ENCODE measurements at regions not wholly inside any gene's neighbourhood (a gene's known extent, or its start where the extent isn't known, plus 50 kb on each side); places are given as distances from the start of the nearest gene placed in this dataset.
A peak's percentile ranks its signal among the peaks of the same experiment; 100 is the strongest.

- in situ Hi-C loops (cut with HindIII; ENCODE audit: extremely low pct_ligation_motif_present, low pct_unique_long_range_greater_than_20kb): loop anchor here (10.0 to 25.0 kb wide), 2 partner anchors 357 to 739 kb away; no protein-coding TSS in a partner anchor
- H3K27ac ChIP-seq (ENCODE audit: extremely low read length, insufficient read depth, low read length): no peak overlapping the region
- no peak for ATAC-seq
- intact Hi-C loops (cut with micrococcal nuclease; ENCODE audit: unreplicated experiment): no loop called here
- DNase-seq (ENCODE audit: low spot score): no peak
- TF ChIP-seq EZH2 (conservative IDR thresholded peaks at IDR 0.05; ENCODE audit: low read depth, low read length): 0 out of 2 replicates have a peak, but pooled peaks have one; percentile 35
- TF ChIP-seq TAF15 (IDR thresholded peaks at IDR 0.05; ENCODE audit: low read depth, low read length, poor library complexity, severe bottlenecking): no peak
- no peak overlapping the region for H3K4me2 ChIP-seq (ENCODE audit: low read depth, low read length)
- no peaks in the 10 kb centered on the region for H3K9me3 ChIP-seq (ENCODE audit: low read length)
- no peak overlapping the region for H3K4me3 ChIP-seq (replicated peaks in 1 of 3; ENCODE audit: insufficient read depth in 1 of 3, low read depth in 2 of 3, low read length in 3 of 3)
- H3K9ac ChIP-seq (ENCODE audit: insufficient read depth, low read depth, low read length): no peak overlapping the region
- no peaks in the 10 kb centered on the region for H3K4me1 ChIP-seq (ENCODE audit: insufficient read depth, low read length)
- WGBS (ENCODE audit: low lambda C conversion rate): 31% methylated on average over 17 of the region's 37 CpGs
- no peak for FAIRE-seq
- POLR2A ChIA-PET: no interaction called here
- H2AFZ ChIP-seq (ENCODE audit: low read length): no peak overlapping the region
- no peaks in the 10 kb centered on the region for H4K20me1 ChIP-seq (ENCODE audit: insufficient read depth, low read length)
- CTCF ChIA-PET (ENCODE audit: low intra/inter-chr PET ratio, low total read pairs): no interaction called here
- no TSS peak for BruUV-seq (replicated peaks)
- H3K79me2 ChIP-seq (ENCODE audit: insufficient read depth, low read length): no peaks in the 10 kb centered on the region
- peaks cover 18 to 76% of the 10 kb centered on the region in 2 experiments; a peak in 4 of 5 replicates for H3K27me3 ChIP-seq (ENCODE audit: control insufficient read depth in 1 of 2, insufficient read depth in 2 of 2, low read length in 2 of 2)
- no peaks in the 10 kb centered on the region for H3K36me3 ChIP-seq (replicated peaks in 1 of 2; ENCODE audit: control insufficient read depth in 1 of 2, insufficient read depth in 2 of 2, low read length in 2 of 2)
Measured at GRCh38 chr22:49301398-49302149, 526.1 kb downstream of the BRD1 start.

DNA sequence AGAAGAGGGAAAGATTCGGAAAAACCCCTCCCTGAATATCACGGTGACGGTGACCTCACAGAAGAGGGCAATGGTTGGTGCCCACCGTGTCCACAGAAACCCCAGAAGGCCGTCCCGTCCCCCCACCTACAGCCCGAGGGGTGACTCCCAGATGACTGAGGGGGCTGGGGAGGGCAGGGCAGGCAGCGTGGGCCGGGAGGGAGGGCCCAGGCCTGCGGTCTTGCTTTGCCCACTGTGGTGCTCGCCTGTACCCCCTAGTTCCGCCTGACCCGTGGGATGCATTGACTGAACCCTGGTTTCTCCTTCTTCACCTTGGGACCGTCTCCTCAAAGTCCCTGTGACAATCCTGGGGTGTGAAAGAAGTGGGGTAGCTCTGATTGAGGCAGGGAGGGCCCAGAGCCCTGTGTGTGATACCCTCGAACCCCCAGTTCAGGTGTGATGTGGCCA is 526.7 kb downstream of the BRD1 start:
- Histone ChIP-seq H4K20me1 (ENCODE audit: insufficient read depth, low read length) (no peaks in the 10 kb centered on the region), H3K4me2 (ENCODE audit: low read depth, low read length) (no peak overlapping the region), H3K79me2 (ENCODE audit: insufficient read depth, low read length) (no peaks in the 10 kb centered on the region), H3K4me3 (replicated peaks in 1 of 3; ENCODE audit: insufficient read depth in 1 of 3, low read depth in 2 of 3, low read length in 3 of 3) (no peak overlapping the region), H3K9ac (ENCODE audit: insufficient read depth, low read depth, low read length) (no peak overlapping the region), H2AFZ (ENCODE audit: low read length) (no peak overlapping the region), H3K27me3 (ENCODE audit: control insufficient read depth in 1 of 2, insufficient read depth in 2 of 2, low read length in 2 of 2) (peaks cover 20 to 78% of the 10 kb centered on the region in 2 experiments; a peak in 4 of 5 replicates), H3K4me1 (ENCODE audit: insufficient read depth, low read length) (no peaks in the 10 kb centered on the region), H3K27ac (ENCODE audit: extremely low read length, insufficient read depth, low read length) (no peak overlapping the region), H3K9me3 (ENCODE audit: low read length) (no peaks in the 10 kb centered on the region), H3K36me3 (replicated peaks in 1 of 2; ENCODE audit: control insufficient read depth in 1 of 2, insufficient read depth in 2 of 2, low read length in 2 of 2) (no peaks in the 10 kb centered on the region)
- WGBS (ENCODE audit: low lambda C conversion rate): 0% methylated on average over 2 of the region's 15 CpGs
- no TSS peak for BruUV-seq (replicated peaks)
- in situ Hi-C loops (cut with HindIII; ENCODE audit: extremely low pct_ligation_motif_present, low pct_unique_long_range_greater_than_20kb) (loop anchor here (10.0 to 25.0 kb wide), 2 partner anchors 356 to 739 kb away; no protein-coding TSS in a partner anchor), intact Hi-C loops (cut with micrococcal nuclease; ENCODE audit: unreplicated experiment) (no loop called here)
- FAIRE-seq (no peak), DNase-seq (ENCODE audit: low spot score) (no peak), ATAC-seq (no peak)
- ChIA-PET POLR2A (no interaction called here), CTCF (ENCODE audit: low intra/inter-chr PET ratio, low total read pairs) (no interaction called here)
- TF ChIP-seq PLSCR1 (CRISPR knock-in tag; IDR thresholded peaks at IDR 0.05; ENCODE audit: borderline replicate concordance) (no peak), GTF3A (CRISPR knock-in tag; conservative IDR thresholded peaks at IDR 0.05) (no peak), ZNF720 (CRISPR knock-in tag; IDR thresholded peaks at IDR 0.05) (no peak), EP300 (IDR thresholded peaks at IDR 0.05; ENCODE audit: low read depth in 2 of 2, low read length in 2 of 2) (no peak), EP300 (CRISPR knock-in tag; IDR thresholded peaks at IDR 0.05; ENCODE audit: borderline replicate concordance) (no peak), ZSCAN29 (CRISPR knock-in tag; conservative IDR thresholded peaks at IDR 0.05) (no peak), ZBTB44 (CRISPR knock-in tag; IDR thresholded peaks at IDR 0.05) (no peak), ERF (CRISPR knock-in tag; IDR thresholded peaks at IDR 0.05) (no peak)
- TF ChIP-seq, protein P1, sequence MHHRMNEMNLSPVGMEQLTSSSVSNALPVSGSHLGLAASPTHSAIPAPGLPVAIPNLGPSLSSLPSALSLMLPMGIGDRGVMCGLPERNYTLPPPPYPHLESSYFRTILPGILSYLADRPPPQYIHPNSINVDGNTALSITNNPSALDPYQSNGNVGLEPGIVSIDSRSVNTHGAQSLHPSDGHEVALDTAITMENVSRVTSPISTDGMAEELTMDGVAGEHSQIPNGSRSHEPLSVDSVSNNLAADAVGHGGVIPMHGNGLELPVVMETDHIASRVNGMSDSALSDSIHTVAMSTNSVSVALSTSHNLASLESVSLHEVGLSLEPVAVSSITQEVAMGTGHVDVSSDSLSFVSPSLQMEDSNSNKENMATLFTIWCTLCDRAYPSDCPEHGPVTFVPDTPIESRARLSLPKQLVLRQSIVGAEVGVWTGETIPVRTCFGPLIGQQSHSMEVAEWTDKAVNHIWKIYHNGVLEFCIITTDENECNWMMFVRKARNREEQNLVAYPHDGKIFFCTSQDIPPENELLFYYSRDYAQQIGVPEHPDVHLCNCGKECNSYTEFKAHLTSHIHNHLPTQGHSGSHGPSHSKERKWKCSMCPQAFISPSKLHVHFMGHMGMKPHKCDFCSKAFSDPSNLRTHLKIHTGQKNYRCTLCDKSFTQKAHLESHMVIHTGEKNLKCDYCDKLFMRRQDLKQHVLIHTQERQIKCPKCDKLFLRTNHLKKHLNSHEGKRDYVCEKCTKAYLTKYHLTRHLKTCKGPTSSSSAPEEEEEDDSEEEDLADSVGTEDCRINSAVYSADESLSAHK (CRISPR knock-in tag; IDR thresholded peaks at IDR 0.05; ENCODE audit: borderline replicate concordance): no peak

Measured in HepG2 (cell line).